Body of pancreas (tissue), 4 donors: ENCODE measurements at regions not wholly inside any gene's neighbourhood (a gene's known extent, or its start where the extent isn't known, plus 50 kb on each side); places are given as distances from the start of the nearest gene placed in this dataset.

Experiments
- CTCF ChIP-seq, 7 experiments: fragments of 450-650 bp in 4 of 7; fragments of 200-600 bp in 3 of 7; sonication (generic) in 3 of 7; IDR thresholded peaks; one replicate each; pipeline ENCODE4 v1.5.1; 2016 to 2019; ENCODE audit warnings: antibody characterized with exemption in 7 of 7
- POLR2A ChIP-seq, 3 donors: fragments of 450-650 bp; IDR thresholded peaks; one replicate each; pipeline ENCODE4 v1.6.1; 2016; ENCODE audit warnings: antibody characterized with exemption in 3 of 3, mild to moderate bottlenecking in 2 of 3

- no peak for TF ChIP-seq CTCF (IDR thresholded peaks at IDR 0.05)
- TF ChIP-seq POLR2A (IDR thresholded peaks at IDR 0.05), result no peak
These were observed 202.5 kb upstream of the DDHD1 start for GRCh38 chr14:53355581-53356112.
